ENCODE measurements at regions not wholly inside any gene's neighbourhood (a gene's known extent, or its start where the extent isn't known, plus 50 kb on each side); places are given as distances from the start of the nearest gene placed in this dataset.
"Not testable (repeated sequence)": the region's sequence is repeated elsewhere in the genome, so short reads cannot be mapped to it uniquely, and the experiment has no call there.

DNA sequence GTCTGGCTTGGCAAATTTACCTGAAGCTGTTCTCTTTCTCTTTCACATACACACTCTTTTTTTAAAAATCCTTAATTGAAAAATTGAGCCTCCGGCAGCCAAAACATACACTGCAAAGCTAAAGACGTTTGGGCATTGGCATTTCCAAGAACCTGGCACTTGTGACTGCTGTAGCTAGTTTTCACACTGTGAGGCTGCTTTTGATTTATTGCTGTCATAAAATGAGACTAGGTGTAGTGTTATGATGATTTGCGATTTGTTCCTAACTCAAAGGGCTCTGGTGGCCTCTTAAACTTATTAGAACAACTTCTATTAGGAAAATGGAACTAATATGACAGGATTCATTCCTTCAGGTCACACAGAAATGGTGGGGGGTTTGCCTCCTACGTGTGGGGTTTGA lies 377.1 kb upstream of the FAR2 start:
- DNase-seq (ENCODE audit: low read depth in 2 of 2): no peak

DNA sequence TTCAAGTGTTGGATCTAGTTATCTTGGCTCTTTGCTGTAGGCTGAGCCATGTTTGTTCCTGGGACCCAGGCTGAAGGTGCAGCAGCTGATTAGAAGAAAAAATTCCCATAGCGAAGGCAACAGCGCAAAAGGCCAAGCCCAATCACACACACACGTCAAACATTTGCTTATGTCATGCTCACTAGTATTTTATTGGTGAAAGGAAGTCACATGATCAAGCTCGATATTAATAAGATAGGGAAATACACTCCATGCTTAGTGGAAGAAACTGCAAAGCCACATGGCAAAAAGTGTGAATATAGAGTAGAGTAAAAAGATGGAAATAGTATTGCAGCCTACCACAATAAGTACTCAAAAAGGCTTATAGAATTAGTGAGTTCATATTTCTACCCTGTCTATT lies 373.5 kb upstream of the FAR2 start:
- no peak for DNase-seq (ENCODE audit: low read depth in 2 of 2)

DNA sequence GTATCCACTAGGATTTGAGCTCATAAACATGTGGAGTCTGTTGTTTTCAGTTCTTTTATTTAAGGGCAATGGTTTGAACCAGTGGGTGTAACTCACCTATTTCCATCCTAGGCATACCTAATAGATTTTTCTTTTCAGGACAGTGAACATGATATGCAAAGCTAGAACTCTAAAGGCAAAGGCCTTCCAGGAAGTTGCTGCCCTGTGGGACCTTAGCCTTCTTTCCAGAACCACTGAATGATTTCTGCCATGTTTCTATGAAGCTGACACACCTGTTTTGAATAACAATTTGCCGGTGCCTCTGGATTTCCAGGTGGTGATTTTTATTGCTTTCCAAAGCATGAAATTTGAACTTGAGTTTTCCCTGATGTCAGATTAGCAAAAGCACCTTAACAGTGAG lies 372.9 kb upstream of the FAR2 start:
- DNase-seq (ENCODE audit: low read depth in 2 of 2): no peak

DNA sequence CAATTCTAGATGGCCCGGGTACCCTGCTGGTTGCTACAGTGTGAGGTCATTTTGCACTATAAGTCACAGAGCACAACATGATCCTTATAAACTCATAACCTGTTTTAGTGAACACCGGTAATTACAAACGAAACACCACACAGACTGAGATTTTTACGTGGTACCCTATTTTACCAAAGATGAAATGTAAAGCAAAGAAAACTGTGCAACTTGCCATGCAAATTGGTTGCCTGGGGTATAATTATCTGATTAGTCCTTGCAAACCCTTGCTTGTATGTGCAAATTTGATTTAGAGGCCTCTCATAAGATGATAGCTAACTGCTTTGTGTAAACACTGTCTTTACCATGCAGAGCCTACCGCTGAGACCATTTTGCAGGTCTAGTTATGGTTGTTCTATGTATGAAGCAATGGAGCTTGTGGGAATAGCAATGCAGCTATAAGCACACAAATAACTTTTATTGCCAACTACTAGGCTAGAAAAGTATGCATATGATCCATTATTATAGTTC lies 372.1 kb upstream of the FAR2 start:
- DNase-seq (ENCODE audit: low read depth in 2 of 2): no peak

DNA sequence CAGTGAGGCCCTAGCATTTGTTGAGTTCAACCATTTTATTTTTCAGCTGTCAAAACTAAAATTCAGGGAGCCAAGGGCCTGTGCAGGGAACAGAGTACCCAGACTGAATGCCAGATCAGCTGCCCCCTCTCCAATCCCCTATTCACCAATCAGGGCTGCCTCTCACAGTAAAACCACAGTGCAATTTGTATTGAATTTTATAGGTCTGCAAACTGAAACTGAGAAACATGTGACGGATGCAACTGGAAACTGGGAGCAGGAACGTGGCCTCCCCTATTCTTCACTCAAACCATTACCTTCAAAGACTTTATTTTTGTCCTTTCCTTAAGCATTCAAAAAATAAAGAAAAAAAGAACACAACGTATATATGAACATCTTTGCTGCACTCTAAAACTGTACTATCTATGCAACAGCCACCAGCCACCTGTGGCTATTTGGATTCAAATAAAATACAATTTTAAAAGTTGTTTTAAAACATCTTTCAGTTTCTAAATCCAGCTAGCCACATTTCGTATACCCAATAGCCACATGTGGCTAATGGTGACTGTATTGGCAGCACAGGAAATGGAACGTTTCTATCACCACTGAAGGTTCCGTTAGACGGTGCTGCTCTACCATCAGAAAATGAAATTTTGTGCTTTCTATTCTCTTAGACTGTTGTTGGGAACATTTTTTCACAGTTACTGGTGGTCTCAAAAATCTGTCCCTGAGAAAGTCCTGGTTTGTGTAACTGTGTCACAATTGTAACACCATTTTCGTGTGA lies 371.3 kb upstream of the FAR2 start:
- DNase-seq (ENCODE audit: low read depth in 2 of 2): no peak

DNA sequence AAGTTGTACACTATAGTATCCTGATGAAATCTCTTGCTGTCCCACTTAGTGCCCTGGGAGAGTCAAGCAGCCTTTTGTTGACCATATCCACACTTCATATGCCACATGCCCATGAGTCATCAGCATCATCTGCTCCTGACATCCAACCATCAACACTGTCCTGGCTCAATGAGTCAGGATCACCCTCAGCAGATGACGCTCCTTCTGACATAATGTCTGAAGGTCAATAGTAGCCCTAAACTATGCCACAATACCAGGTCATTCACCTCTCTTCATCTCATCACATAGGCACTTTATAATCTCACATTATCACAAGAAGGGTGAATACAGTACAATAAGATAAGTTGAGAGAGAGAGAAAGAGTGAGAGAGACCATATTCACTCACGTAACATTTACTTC lies 369.0 kb upstream of the FAR2 start:
- DNase-seq (ENCODE audit: low read depth in 2 of 2): no peak

DNA sequence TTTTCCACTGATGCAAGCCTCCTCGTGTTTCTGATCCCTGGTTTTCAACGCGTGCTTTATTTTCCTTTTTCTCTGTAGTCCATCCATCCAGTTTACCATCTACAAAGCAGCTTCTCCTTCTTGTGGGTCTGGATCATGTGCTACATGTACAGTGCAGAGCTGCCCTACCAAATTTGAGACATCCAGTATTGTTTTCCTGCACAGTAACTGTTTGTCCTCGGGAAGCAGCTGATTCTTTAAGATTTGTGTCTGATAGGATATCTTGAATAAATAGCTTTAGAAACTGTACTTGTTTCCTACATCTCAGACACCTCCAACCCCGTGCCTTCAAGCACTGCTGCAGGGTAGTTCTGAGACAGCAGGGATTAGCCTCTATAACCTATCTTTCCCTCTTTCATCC lies 368.1 kb upstream of the FAR2 start:
- no peak for DNase-seq (ENCODE audit: low read depth in 2 of 2)

DNA sequence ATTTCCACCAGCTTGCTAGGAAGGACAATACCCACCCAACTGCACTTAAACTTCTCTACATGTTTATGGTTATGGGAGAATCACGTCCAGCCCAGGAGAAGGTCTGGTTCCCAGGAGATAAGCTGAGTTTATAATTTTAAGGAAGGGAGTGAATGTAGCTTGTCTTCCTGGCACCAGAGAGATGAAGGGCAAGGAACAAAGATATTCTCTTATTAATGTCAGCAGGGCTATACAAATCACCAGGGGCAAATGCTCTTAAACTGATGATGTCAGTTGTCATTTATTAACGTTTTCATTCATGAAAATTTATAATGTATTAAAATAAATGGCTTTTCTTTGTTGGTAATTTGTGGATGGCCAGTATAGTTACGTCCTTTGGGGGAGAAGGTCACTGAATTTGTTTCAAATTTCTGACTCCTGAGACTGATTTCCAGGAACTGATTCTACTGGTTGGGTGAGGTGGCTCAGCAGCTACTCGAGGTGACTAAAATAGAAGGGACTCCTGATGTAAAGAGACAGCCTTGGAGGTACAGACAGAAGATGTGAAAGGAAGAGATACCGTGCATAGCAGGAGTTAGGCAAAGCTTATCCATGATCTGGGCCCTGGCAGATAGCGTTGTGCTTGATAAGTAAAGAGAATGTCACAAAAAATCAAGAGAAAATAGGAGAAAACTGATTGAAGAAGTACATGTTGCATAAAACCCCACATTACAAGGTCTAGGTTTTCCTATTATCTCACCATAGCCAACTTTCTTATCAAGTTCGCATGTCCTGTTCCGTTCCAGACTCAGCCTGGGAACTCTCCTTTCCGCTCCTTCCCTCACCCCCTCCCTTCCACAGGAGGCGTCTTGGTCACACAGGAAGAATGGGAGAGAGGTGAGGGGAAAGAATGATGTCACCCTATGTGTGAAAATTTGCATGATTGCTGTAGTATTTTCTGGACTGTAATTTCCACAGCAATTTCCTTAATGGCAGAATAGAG lies 367.1 kb upstream of the FAR2 start:
- DNase-seq (ENCODE audit: low read depth in 2 of 2): no peak

DNA sequence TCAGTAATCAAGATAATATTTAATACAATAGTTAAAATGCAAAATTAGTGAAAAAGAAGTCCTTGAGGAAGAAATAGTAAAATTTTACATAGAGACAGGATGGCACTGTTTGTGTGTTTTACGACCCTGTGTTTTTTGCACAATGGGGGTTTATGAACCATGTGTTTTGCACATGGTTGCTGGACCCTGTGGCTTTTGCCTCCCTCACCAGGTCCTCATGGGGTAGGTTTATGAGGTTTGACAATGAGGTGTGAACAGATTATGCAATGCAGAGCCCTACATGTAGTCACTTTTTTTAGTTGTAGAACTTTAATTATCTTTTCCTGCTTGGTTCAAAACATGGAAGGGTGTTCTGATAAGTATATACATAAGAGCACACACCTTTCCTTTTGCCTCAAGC lies 366.3 kb upstream of the FAR2 start:
- no peak for DNase-seq (ENCODE audit: low read depth in 2 of 2)

DNA sequence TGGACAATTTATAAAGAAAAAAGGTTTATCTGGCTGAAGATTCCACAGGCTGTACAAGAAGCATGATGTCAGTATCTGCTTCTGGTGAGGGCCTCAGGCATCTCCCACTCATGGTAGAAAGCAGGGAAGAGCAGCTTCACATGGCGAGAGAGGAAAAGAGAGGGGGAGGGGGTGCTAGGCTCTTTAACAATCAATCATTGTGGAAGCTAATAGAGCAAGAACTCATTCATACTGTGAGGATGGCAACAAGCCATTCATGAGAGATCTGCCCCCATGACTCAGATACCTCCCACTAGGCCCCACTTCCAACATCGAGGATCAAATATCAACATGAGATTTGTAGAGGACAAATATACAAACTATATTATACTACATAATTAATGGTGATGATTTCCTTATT lies 361.9 kb upstream of the FAR2 start:
- no peak for DNase-seq (ENCODE audit: low read depth in 2 of 2)

DNA sequence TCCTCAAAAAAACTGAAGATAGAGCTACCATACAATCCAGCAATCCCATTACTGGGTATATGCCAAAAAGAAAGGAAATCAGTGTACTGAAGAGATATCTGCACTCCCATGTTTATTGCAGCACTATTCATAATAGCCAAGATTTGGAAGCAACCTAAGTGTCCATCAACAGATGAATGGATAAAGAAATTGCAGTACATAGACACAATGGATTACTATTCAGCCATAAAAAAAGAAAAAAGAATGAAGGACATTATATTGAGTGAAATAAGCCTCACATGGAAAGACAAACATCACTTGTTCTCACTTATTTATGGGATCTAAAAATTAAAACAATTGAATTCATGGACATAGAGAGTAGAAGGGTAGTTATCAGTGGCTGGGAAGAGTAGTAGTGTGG lies 360.8 kb upstream of the FAR2 start:
- DNase-seq (ENCODE audit: low read depth in 2 of 2): not testable (repeated sequence)

DNA sequence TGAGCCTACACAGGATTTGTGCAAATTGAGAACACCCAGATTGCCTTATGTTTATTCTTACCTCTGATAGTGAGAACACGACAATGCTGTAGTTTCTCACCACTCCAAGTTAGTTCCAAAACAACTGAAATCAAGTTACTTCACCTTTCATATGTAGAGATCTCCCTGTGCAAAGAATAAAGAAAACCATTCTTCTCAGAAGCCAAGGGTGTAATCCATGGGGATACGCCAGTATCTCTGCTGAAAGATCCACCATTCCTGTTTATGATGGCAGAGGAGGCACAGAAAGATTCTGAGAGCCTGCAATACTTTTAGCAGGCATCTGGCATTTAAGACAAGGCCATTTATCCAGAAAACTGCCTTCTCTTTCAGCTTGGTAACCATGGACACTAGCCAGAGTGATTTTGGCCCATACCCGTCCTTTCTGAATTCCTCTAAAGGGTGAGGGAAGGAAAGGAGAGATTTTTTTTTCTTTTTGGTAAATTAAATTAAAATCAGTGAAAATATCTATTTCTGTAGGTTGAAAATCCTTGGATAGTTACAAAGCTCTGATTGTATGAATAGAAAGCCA lies 355.4 kb upstream of the FAR2 start:
- DNase-seq (ENCODE audit: low read depth in 2 of 2): no peak

DNA sequence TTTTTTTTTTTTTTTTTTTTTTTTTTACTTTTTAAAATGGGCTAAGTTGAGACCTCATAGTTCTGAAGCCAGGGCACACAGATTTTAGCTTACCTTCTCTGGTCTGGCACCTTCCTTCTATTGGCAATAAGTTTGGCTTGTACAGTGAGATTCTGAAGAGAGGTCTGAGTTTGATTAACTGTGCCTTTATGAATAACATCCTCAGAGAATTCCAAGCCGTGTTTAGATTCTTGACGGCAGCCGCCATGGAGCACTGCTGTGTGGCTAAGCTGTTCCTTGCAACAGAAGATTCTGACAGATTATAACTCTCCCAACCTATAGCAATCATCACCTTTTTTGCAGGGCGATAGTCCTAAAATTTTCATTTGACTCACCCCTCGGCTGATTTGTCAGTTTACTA lies 354.9 kb upstream of the FAR2 start:
- peak; percentile 20 to 26 for DNase-seq (ENCODE audit: low read depth in 2 of 2)

DNA sequence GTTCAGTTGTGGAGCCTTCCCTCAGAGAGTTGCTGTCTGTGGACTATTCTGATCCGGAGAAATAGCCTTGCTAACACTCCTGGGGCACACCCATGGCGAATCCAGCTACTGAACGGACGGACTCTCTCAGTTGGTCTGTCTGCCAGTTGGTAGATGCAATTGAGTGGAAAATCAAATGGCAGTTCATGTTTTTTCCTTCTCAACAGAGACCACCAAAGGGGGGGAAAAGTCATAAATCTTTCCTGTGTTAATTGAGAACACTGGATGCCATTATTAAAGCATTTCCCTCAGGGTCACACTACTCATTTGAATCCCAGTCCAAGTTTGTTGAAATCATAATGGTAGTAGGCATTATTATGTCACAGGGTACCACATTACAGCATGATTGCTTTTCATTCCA lies 354.3 kb upstream of the FAR2 start:
- DNase-seq (ENCODE audit: low read depth in 2 of 2): no peak

DNA sequence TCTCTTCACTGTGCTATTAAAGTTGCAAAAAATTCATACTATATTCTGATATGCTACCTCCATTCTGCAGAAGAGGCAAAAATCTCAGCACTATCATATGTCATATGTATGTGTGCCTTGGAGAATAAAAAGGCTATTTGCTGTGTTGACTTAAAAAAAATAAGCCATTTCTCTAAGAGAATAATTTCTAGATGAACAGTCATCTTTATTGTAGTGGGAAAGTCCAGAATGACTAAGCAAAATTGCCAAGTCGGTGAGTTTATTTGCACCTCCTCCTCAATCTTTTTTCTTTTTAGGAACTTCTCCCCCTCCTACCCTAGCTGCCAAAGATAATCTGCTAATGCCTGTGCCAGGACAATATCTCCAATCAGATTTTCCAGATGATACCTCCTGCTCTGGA lies 353.8 kb upstream of the FAR2 start:
- no peak for DNase-seq (ENCODE audit: low read depth in 2 of 2)

DNA sequence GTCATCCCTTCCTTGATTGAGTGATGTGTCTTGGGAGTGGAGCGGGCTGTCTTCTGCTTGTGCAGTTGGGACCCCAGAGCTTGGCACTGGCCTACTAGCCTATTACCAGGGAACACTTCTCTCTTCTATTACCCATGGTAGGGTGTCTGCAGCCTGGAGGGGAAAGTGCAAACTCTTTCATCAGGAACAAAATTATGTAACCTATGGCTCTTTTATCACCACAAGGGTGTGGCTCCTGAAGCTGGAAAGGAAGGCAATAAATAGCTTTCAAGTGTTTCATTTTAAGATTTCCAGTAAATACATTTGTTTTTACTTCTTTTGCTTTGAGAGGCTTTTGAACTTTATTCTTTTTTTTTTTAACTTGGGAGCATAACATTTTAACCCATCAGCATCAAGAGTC lies 349.7 kb upstream of the FAR2 start:
- no peak for DNase-seq (ENCODE audit: low read depth in 2 of 2)

DNA sequence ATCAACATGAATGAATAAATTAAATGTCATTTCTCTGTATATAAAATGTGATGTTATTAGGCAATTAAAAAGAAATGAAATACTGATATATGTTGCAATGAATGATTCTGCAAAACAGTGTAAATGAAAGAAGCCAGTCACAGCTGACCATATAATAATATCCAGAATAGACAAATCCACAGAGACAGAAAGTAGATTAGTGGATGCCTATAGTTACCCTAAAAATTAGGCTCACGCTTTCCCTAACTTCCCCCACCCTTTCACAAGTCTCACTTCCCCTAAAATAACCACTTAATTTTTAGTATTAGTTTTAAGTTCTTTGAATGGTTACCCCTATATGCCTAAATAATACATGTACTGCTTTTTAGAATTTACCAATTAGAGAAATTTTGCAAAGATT lies 348.9 kb upstream of the FAR2 start:
- DNase-seq (ENCODE audit: low read depth in 2 of 2): no peak

DNA sequence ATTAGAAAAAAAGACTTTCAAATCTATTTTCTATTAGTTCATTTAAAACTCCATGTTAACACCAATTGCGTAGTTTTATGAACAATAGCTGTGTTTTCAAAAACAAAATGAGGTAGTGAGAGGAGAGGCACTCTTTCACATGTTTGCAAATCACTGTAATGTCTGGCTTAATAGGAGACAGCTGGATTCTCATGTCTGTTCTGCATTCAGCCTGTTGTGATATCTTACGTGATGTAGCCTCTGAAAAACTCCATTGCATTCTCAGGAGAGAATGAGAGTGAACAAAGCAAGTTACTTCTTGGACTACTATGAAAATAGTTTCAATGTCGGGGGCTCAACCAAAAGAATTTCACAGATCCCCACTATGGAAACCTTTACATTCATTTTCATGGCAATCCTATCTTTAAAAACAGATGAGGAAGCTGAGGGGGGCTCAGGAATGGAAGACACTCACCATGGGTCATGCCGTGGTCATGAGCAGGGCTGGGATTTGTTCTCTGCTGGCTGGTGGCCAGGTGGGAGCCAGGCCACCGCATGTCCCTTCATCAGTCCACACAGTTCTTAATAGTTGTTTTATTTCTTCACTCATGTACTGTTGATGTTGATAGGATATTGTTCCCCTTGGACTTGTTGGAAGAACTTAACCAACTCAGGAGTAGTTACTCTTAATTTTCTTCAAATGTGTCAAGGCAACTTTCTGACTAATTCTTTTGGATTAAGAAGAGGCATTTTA lies 346.2 kb upstream of the FAR2 start:
- peak in 1 of 2 experiments; percentile 13 for DNase-seq (ENCODE audit: low read depth in 2 of 2)

DNA sequence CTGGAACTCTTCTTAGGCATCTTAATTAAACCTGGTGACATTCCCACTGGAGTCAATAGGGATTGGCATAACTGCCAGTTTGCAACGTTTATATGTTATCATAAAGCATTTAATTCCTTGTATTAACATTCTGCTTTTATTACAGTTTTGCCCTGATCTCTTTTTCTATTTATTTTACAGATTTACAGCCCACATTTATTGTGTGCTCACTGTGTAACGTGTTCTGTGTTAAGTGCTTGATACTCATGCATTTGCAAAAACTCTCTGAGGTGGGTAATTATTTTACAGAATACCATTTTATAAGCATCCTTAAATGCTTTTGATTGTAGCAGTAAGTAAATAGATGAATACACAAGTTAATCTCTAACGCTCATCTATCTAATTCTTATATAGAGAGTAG lies 341.5 kb upstream of the FAR2 start:
- no peak for DNase-seq (ENCODE audit: low read depth in 2 of 2)

DNA sequence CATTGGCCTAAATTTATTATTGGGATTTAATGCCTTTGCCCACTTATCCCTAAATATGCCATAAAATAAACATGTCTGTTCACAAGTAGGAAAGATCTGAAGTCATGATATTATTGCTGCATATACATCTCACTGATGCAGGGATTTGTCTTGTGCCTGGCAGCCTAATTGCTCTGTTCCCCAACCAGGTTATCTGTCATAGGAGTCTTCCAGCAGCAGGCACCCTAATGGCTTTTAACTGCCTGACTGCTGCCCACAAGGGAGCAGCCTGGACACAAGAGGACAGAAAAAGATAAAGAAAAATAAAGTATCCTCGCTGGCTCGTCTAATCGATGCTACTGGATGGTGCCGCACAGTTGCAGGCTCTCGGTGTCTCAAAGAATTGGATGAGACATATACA lies 337.6 kb upstream of the FAR2 start:
- no peak for DNase-seq (ENCODE audit: low read depth in 2 of 2)

DNA sequence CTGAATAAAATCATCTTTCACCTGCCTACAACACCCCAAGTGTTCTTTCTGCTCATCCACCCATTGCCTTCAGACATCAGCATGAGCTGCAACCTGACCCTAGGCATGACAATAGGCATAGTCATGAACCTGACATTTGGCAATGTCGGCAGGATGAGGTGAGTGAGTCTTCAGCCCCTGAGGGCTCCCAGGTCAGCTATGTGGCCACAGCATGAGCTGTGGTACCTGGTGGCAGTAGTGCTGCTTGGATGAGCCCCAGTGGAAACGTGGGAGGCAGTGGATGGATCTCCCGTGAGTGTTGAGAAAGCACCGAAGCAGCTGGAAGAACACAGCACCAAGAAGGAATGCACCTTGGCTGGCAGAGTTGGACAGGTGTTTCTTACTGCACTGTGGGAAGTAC lies 334.8 kb upstream of the FAR2 start:
- no peak for DNase-seq (ENCODE audit: low read depth in 2 of 2)

DNA sequence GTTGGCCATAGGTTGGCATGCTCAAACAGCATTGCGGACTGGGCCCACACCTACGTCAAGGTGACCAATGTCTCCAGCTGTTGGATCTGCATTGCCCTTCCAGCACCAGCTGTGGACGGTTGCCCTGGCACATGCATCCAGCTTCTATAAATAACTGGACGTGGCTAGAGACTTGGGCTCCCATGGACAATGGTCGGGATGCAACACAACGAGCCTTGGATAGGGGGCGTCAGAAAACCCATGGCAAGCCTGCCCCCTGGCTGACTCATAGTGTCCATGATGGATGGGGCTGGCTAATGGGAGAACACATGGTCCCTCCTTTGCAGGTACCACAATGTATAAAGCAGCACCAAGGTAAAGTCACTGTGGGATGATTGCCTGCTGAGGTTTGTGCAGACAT lies 331.6 kb upstream of the FAR2 start:
- DNase-seq (ENCODE audit: low read depth in 2 of 2): no peak

All from fibroblast of skin of left quadriceps (primary cell).